Nephron progenitor cell (in vitro differentiated cells): ENCODE measurements at regions not wholly inside any gene's neighbourhood (a gene's known extent, or its start where the extent isn't known, plus 50 kb on each side); places are given as distances from the start of the nearest gene placed in this dataset.
"Not testable (repeated sequence)": the region's sequence is repeated elsewhere in the genome, so short reads cannot be mapped to it uniquely, and the experiment has no call there.

ENCODE experiments used
- DNase-seq: peaks from one replicate; pipeline ENCODE4 v3.0.0; 2021
- H3K27ac Mint-ChIP-seq: 2 replicates; pipeline ENCODE4 v1.8.0; 2021; ENCODE audit warnings: mild to moderate bottlenecking, moderate library complexity, mixed read lengths
- H3K27me3 Mint-ChIP-seq: 2 replicates; pipeline ENCODE4 v1.8.0; 2021; ENCODE audit warnings: mild to moderate bottlenecking, low read depth, mixed read lengths; ENCODE audit not compliant: poor library complexity
- H3K36me3 Mint-ChIP-seq: 2 replicates; pipeline ENCODE4 v1.8.0; 2021; ENCODE audit warnings: low read depth, mixed read lengths
- H3K4me1 Mint-ChIP-seq: 2 replicates; pipeline ENCODE4 v1.8.0; 2021; ENCODE audit warnings: mixed read lengths
- H3K4me3 Mint-ChIP-seq: 2 replicates; pipeline ENCODE4 v1.8.0; 2021; ENCODE audit warnings: mild to moderate bottlenecking, moderate library complexity, mixed read lengths
- H3K9me3 Mint-ChIP-seq: 2 replicates; pipeline ENCODE4 v1.8.0; 2021; ENCODE audit warnings: mild to moderate bottlenecking, moderate library complexity, mixed read lengths

DNA sequence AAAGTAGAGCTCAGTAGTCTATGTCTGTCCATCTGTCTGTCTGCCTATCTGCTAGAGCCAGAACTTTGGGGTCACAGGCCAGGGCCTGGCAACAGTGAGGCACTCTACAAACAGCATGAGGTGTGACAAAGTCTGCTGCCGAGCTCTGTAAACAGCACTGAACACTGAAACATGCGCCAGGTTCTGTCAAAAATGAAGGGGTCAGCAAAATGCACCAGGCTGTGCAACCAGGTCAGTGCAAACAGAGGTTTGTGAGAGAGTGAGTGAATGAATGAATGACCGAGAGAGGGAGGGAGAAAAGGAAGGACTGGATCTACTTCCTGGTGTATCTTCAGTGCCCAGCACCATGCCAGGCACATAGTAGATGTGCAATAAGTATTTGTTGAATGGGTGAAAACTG lies 1957.8 kb downstream of the FOXD4L5 start:
- H3K4me1 Mint-ChIP-seq, DNase-seq, H3K9me3 Mint-ChIP-seq, H3K27me3 Mint-ChIP-seq, H3K4me3 Mint-ChIP-seq, H3K27ac Mint-ChIP-seq, H3K36me3 Mint-ChIP-seq: not testable (repeated sequence)

- not testable (repeated sequence) for H3K4me3 Mint-ChIP-seq, H3K36me3 Mint-ChIP-seq, DNase-seq, H3K27ac Mint-ChIP-seq, H3K4me1 Mint-ChIP-seq, H3K27me3 Mint-ChIP-seq, H3K9me3 Mint-ChIP-seq
Measured at GRCh38 chr9:63326665-63327064, 1958.3 kb downstream of the FOXD4L5 start.

DNA sequence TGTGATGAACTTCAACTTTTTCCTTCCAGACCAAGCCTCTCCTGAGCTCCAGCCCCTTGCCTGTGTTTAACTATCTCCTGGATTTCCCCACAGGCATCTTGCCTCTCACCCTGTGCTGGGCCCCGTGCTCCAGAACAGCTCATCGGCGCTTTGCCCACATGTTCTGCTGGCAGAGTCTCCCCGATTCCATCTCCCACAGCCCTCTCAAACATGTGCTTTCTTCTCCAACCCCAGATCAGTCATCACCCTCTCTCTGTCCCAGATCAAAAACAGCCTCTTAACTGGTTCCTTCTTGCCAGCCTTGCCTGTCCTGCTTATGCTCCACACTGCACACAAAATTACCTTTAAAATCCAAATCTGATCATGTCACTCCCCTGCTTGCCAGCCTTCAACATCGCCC lies 1959.3 kb downstream of the FOXD4L5 start:
- not testable (repeated sequence) for H3K9me3 Mint-ChIP-seq, H3K36me3 Mint-ChIP-seq, H3K27me3 Mint-ChIP-seq, H3K4me3 Mint-ChIP-seq, H3K4me1 Mint-ChIP-seq, H3K27ac Mint-ChIP-seq, DNase-seq

DNA sequence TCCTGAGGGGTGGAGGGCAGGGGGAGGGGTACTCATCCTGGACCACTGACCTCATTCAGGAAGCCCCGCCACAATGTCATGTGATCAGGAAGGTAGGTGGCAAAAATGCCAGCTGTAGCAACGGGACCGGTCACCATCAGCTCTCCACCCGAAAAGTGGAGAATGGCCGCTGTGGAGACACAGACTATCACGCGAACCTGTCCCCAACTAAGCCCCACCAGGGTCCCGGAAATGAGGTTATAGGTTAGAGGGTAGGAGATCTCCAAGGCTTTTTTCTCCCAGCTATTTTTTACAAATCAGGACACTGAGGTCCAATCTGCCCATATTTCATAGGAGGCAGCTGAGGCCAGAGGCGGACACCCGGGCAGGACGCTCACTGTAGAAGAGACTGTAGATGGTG lies 1966.9 kb downstream of the FOXD4L5 start:
- not testable (repeated sequence) for H3K4me1 Mint-ChIP-seq, H3K27ac Mint-ChIP-seq, H3K9me3 Mint-ChIP-seq, H3K4me3 Mint-ChIP-seq, H3K36me3 Mint-ChIP-seq, DNase-seq, H3K27me3 Mint-ChIP-seq

GRCh38 chr9:63315387-63315786 lies 1969.6 kb downstream of the FOXD4L5 start:
- not testable (repeated sequence) for H3K27ac Mint-ChIP-seq, H3K9me3 Mint-ChIP-seq, H3K27me3 Mint-ChIP-seq, H3K36me3 Mint-ChIP-seq, DNase-seq, H3K4me1 Mint-ChIP-seq, H3K4me3 Mint-ChIP-seq

GRCh38 chr9:63296848-63297247 lies 1988.2 kb downstream of the FOXD4L5 start:
- not testable (repeated sequence) for H3K36me3 Mint-ChIP-seq, H3K4me3 Mint-ChIP-seq, H3K27ac Mint-ChIP-seq, H3K27me3 Mint-ChIP-seq, DNase-seq, H3K4me1 Mint-ChIP-seq, H3K9me3 Mint-ChIP-seq

- not testable (repeated sequence) for H3K9me3 Mint-ChIP-seq, DNase-seq, H3K36me3 Mint-ChIP-seq, H3K4me3 Mint-ChIP-seq, H3K27ac Mint-ChIP-seq, H3K4me1 Mint-ChIP-seq, H3K27me3 Mint-ChIP-seq
Measured at GRCh38 chr9:63296366-63296765, 1988.6 kb downstream of the FOXD4L5 start.

- H3K27me3 Mint-ChIP-seq, H3K9me3 Mint-ChIP-seq, H3K27ac Mint-ChIP-seq, H3K4me1 Mint-ChIP-seq, H3K36me3 Mint-ChIP-seq, H3K4me3 Mint-ChIP-seq, DNase-seq: not testable (repeated sequence)
Measured at GRCh38 chr9:63289971-63290370, 1995.0 kb downstream of the FOXD4L5 start.
